ENCODE measurements at regions not wholly inside any gene's neighbourhood (a gene's known extent, or its start where the extent isn't known, plus 50 kb on each side); places are given as distances from the start of the nearest gene placed in this dataset.

DNA sequence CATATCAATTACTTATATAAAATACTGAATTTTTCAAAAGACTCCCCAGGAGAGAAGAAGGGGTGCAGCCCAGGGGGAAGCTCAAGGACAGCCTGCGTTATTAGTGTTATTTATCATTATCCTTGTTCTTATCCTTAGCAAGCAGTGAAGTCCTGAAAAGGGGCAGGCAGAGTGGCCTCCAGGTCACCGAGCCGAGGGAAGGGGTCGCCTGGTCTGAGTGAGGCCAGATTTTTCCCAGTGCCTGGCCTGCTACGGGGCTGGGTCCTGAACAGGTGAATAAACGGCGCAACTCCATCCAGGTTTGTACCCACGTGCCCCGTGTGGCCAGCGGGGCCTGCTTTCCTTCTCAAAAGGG, 123.7 kb downstream of the BRD1 start:
- no peak for ATAC-seq
- Histone ChIP-seq H3K9me3 (peaks cover 0 to 17% of the 10 kb centered on the region in 2 donors), H3K36me3 (no peaks in the 10 kb centered on the region), H3K27ac (no peak overlapping the region), H3K27me3 (peaks cover 28 to 57% of the 10 kb centered on the region in 2 donors), H3K4me1 (no peaks in the 10 kb centered on the region), H3K4me3 (no peak overlapping the region)
- DNase-seq: no peak
- intact Hi-C loops (cut with DNase I): no loop called here
- no peak for TF ChIP-seq CTCF (IDR thresholded peaks at IDR 0.05)

DNA sequence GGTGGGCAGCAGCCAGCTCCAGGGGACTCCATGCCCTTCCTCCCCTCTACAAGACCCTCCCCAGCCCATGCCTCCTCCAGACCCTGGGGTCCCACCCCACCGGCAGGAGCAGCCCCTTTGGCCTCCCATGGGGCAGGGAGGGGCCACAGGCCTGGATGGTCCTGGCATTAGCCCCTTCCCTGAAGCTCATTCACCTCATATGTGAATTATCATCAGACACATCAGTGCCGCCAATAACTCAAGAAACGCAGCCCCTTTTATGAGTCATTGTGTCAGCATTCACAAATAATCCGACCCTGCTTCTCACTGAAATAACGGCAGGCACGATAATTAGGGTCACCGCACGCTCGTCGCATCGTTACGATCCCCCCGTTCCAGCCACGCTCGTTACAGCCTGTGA, 124.2 kb downstream of the BRD1 start:
- H3K4me1 ChIP-seq: no peaks in the 10 kb centered on the region
- no peak overlapping the region for H3K27ac ChIP-seq
- H3K9me3 ChIP-seq: peaks cover 0 to 17% of the 10 kb centered on the region in 2 donors
- intact Hi-C loops (cut with DNase I): no loop called here
- DNase-seq: no peak
- H3K27me3 ChIP-seq: peaks cover 28 to 57% of the 10 kb centered on the region in 2 donors
- no peak overlapping the region for H3K4me3 ChIP-seq
- TF ChIP-seq CTCF (IDR thresholded peaks at IDR 0.05): no peak
- ATAC-seq: no peak
- H3K36me3 ChIP-seq: no peaks in the 10 kb centered on the region

DNA sequence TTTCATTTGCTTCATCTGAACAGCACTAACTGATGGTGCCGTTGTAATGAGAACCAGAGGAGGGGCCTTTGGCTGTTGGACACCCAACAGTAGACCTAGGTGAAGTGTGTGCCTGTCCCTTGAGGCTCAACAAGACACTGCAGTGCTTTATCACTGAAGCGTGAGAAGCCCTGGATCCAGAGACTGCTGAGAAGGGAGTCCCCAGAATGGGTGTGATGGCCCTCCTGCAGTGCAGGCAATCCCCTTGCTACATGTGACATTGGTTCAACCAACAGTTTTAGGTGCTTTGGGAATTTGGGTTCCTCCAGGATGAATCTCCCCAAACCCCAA, 125.6 kb downstream of the BRD1 start:
- H3K4me3 ChIP-seq: no peak overlapping the region
- no peak for DNase-seq
- H3K9me3 ChIP-seq: peaks cover 0 to 17% of the 10 kb centered on the region in 2 donors
- H3K36me3 ChIP-seq: no peaks in the 10 kb centered on the region
- intact Hi-C loops (cut with DNase I): no loop called here
- ATAC-seq: no peak
- no peak for TF ChIP-seq CTCF (IDR thresholded peaks at IDR 0.05)
- H3K27me3 ChIP-seq: peaks cover 28 to 50% of the 10 kb centered on the region in 2 donors
- no peak overlapping the region for H3K27ac ChIP-seq
- H3K4me1 ChIP-seq: no peaks in the 10 kb centered on the region

- intact Hi-C loops (cut with DNase I): no loop called here
- Histone ChIP-seq H3K27me3 (peaks cover 28 to 45% of the 10 kb centered on the region in 2 donors), H3K4me3 (no peak overlapping the region), H3K4me1 (no peaks in the 10 kb centered on the region), H3K27ac (no peak overlapping the region), H3K9me3 (peaks cover 0 to 17% of the 10 kb centered on the region in 2 donors), H3K36me3 (no peaks in the 10 kb centered on the region)
- ATAC-seq: no peak
- no peak for DNase-seq
- peak; percentile 25 to 37 for TF ChIP-seq CTCF (IDR thresholded peaks at IDR 0.05)
Observed at GRCh38 chr22:49701380-49702067, 126.1 kb downstream of the BRD1 start.

GRCh38 chr22:49699928-49700498, 127.7 kb downstream of the BRD1 start:
- Histone ChIP-seq H3K4me1 (no peaks in the 10 kb centered on the region), H3K27me3 (peaks cover 19 to 32% of the 10 kb centered on the region in 2 donors), H3K27ac (no peak overlapping the region), H3K36me3 (no peaks in the 10 kb centered on the region), H3K4me3 (no peak overlapping the region), H3K9me3 (peaks cover 0 to 17% of the 10 kb centered on the region in 2 donors)
- intact Hi-C loops (cut with DNase I): no loop called here
- no peak for TF ChIP-seq CTCF (IDR thresholded peaks at IDR 0.05)
- DNase-seq (no peak), ATAC-seq (no peak)

All from left lung (tissue), 4 donors.